LNCAP (cell line): ENCODE measurements at regions not wholly inside any gene's neighbourhood (a gene's known extent, or its start where the extent isn't known, plus 50 kb on each side); places are given as distances from the start of the nearest gene placed in this dataset.
A peak's percentile ranks its signal among the peaks of the same experiment; 100 is the strongest.

Source experiments
- CTCF ChIP-seq: fragments of 450-650 bp; IDR thresholded peaks from 2 replicates; pipeline ENCODE4 v1.5.1; 2017; ENCODE audit warnings: mild to moderate bottlenecking

- TF ChIP-seq CTCF, result no peak
These were observed 977.9 kb upstream of the GBE1 start for GRCh38 chr3:82739390-82739789.

GRCh38 chr3:82736696-82737277 is 975.3 kb upstream of the GBE1 start:
- TF ChIP-seq CTCF, result no peak

GRCh38 chr3:82715091-82715856 is 953.8 kb upstream of the GBE1 start:
- no peak for TF ChIP-seq CTCF

- peak; percentile 32 for TF ChIP-seq CTCF
These were observed 945.6 kb upstream of the GBE1 start for GRCh38 chr3:82707035-82707434.

- no peak for TF ChIP-seq CTCF
These were observed 924.3 kb upstream of the GBE1 start for GRCh38 chr3:82685761-82686160.

GRCh38 chr3:82676356-82677026 is 915.0 kb upstream of the GBE1 start:
- TF ChIP-seq CTCF, result no peak

GRCh38 chr3:82672966-82673365 is 911.5 kb upstream of the GBE1 start:
- no peak for TF ChIP-seq CTCF
